ENCODE measurements at regions not wholly inside any gene's neighbourhood (a gene's known extent, or its start where the extent isn't known, plus 50 kb on each side); places are given as distances from the start of the nearest gene placed in this dataset.

DNA sequence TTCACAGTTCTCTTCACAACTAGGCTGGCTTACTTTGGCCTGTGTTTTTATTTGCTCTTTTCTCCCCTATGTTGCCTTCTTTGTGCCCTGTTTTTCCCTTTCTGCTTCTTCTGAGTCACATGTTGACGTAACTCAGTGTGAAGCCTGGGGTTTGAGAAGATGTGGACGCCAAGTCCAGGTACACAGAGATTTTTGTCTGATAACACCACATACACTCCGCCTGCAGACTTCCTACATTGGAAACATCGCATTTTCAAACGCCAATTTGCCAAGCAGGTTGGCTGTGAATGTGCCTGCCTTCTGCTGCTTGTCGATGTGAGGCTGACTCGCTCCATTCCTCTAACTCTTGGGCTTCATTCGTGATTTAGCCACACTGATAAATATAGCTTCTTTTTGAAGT is 62.6 kb upstream of the FN1 start:
- H3K27me3 Mint-ChIP-seq (ENCODE audit: unreplicated experiment): peaks cover 2% of the 10 kb centered on the region
- TF ChIP-seq, protein P1, sequence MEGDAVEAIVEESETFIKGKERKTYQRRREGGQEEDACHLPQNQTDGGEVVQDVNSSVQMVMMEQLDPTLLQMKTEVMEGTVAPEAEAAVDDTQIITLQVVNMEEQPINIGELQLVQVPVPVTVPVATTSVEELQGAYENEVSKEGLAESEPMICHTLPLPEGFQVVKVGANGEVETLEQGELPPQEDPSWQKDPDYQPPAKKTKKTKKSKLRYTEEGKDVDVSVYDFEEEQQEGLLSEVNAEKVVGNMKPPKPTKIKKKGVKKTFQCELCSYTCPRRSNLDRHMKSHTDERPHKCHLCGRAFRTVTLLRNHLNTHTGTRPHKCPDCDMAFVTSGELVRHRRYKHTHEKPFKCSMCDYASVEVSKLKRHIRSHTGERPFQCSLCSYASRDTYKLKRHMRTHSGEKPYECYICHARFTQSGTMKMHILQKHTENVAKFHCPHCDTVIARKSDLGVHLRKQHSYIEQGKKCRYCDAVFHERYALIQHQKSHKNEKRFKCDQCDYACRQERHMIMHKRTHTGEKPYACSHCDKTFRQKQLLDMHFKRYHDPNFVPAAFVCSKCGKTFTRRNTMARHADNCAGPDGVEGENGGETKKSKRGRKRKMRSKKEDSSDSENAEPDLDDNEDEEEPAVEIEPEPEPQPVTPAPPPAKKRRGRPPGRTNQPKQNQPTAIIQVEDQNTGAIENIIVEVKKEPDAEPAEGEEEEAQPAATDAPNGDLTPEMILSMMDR (IDR thresholded peaks at IDR 0.05; ENCODE audit: partially characterized antibody, unreplicated experiment): no peak
- H3K4me3 Mint-ChIP-seq (ENCODE audit: unreplicated experiment): no peak overlapping the region
- H3K36me3 Mint-ChIP-seq (ENCODE audit: unreplicated experiment): no peaks in the 10 kb centered on the region
- no peak for DNase-seq
- no peaks in the 10 kb centered on the region for H3K4me1 Mint-ChIP-seq (ENCODE audit: low read depth, unreplicated experiment)
- no peak overlapping the region for H3K27ac Mint-ChIP-seq (ENCODE audit: unreplicated experiment)
- no peaks in the 10 kb centered on the region for H3K9me3 Mint-ChIP-seq (ENCODE audit: unreplicated experiment)

DNA sequence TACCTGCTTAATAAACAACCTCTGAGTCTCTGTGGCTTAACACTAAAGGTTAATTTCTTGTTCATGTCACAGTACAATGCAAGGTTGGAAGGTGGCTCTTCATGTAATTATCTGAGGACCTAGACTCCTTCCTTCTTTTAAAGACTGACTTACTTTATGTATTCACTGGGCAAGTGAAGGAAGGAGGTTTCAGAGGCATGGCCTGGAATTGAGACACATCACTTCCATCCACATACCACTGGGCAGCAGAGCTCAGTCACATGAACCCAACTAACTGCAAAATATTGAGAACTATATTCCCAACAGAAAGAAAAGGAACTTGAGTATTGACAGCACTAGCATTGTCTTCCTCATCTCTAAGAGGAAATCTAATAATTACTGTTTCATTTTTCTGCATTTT is 57.5 kb upstream of the FN1 start:
- TF ChIP-seq, protein P1 (IDR thresholded peaks at IDR 0.05; ENCODE audit: partially characterized antibody, unreplicated experiment): no peak
- no peak for DNase-seq
- no peaks in the 10 kb centered on the region for H3K27me3 Mint-ChIP-seq (ENCODE audit: unreplicated experiment)
- no peaks in the 10 kb centered on the region for H3K36me3 Mint-ChIP-seq (ENCODE audit: unreplicated experiment)
- H3K9me3 Mint-ChIP-seq (ENCODE audit: unreplicated experiment): no peaks in the 10 kb centered on the region
- H3K27ac Mint-ChIP-seq (ENCODE audit: unreplicated experiment): no peak overlapping the region
- H3K4me3 Mint-ChIP-seq (ENCODE audit: unreplicated experiment): no peak overlapping the region
- H3K4me1 Mint-ChIP-seq (ENCODE audit: low read depth, unreplicated experiment): no peaks in the 10 kb centered on the region

DNA sequence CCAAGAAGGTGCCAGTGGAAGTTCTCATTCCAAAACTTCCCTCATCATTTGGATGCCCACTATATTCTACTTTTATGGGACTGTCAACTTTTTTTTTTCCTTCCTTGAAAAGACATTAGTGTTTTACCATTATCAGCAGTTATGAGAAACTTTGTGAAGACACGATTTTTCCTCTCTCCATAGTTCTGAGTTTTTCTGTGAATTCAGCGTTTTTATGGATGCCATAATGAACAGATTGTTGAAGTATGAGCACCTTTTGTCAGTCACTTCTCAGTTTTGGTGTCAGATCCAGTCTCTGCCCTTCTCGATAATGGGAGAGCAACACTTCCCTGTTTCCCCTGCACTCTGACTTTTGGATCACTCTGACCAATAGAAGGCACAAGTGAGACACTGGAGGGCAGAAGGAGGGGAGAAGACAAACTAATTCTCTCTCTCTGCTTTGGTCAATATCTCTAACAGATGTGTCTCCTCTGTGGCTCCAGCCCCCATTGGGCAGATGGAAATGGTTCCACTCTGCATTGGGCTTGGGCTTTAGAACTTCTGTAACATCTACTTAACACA is 53.5 kb upstream of the FN1 start:
- no peaks in the 10 kb centered on the region for H3K4me1 Mint-ChIP-seq (ENCODE audit: low read depth, unreplicated experiment)
- H3K36me3 Mint-ChIP-seq (ENCODE audit: unreplicated experiment): no peaks in the 10 kb centered on the region
- H3K4me3 Mint-ChIP-seq (ENCODE audit: unreplicated experiment): no peak overlapping the region

DNA sequence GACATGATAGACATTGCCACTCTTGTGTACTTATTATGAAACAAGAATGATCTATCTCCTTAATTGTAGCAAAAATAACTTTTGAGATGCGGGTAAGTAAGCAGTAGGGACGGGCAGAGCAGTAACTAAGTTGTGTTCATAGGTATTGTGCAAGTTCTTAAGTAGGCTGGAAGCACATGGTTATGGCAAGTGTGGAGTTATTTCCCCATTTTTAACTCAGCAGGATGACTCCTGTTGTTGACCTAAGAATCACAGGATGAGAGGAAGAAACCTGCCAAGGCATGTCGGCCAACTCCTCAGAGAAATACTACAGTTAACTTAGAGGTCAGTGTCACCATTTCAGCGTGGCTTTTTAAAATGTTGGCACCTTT is 51.1 kb upstream of the FN1 start:
- Mint-ChIP-seq H3K9me3 (ENCODE audit: unreplicated experiment) (no peaks in the 10 kb centered on the region), H3K4me1 (ENCODE audit: low read depth, unreplicated experiment) (no peaks in the 10 kb centered on the region), H3K27me3 (ENCODE audit: unreplicated experiment) (peaks cover 2% of the 10 kb centered on the region), H3K27ac (ENCODE audit: unreplicated experiment) (no peak overlapping the region), H3K4me3 (ENCODE audit: unreplicated experiment) (no peak overlapping the region), H3K36me3 (ENCODE audit: unreplicated experiment) (no peaks in the 10 kb centered on the region)
- DNase-seq: no peak
- TF ChIP-seq, protein P1 (IDR thresholded peaks at IDR 0.05; ENCODE audit: partially characterized antibody, unreplicated experiment): no peak

More for the DNA sequence above, 53.5 kb upstream of the FN1 start:
- H3K27ac Mint-ChIP-seq (ENCODE audit: unreplicated experiment): no peak overlapping the region
- H3K9me3 Mint-ChIP-seq (ENCODE audit: unreplicated experiment): no peaks in the 10 kb centered on the region
- no peak for DNase-seq
- TF ChIP-seq, protein P1 (IDR thresholded peaks at IDR 0.05; ENCODE audit: partially characterized antibody, unreplicated experiment): no peak
- no peaks in the 10 kb centered on the region for H3K27me3 Mint-ChIP-seq (ENCODE audit: unreplicated experiment)

DNA sequence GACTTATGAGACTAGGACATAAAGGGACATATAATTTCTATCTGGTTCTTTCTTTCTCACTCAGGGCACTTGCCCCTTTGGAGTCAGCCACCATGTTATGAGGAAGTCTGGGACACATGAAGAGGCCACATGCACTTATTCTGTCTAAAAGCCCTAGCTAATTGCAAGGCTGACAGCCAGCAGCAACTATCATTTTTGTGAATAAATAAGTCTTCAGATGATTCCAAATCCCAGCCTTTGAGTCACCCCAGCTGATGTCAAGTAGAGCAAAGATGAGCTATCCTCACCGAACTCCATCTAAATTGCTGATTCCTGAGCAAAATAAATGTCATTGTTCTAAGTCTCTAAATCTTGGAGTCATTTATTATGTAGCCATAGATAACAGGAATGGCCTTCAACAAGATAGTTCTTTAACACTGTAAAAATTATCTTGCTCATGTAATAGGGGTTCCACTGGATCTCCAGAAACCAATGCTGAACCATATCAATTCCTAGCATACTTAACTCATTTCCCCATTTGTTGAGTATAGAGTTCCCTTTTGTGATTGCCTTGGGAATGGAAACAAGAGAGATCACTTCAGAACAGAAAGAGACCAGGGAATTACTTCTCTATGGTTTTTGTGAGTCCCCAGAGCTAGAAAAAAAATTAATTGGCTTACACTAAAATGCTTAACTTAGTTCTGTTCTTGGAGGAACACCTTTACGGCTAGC is 50.6 kb upstream of the FN1 start:
- H3K27ac Mint-ChIP-seq (ENCODE audit: unreplicated experiment): no peak overlapping the region
- no peak for DNase-seq
- H3K36me3 Mint-ChIP-seq (ENCODE audit: unreplicated experiment): no peaks in the 10 kb centered on the region
- peaks cover 2% of the 10 kb centered on the region for H3K27me3 Mint-ChIP-seq (ENCODE audit: unreplicated experiment)
- no peak overlapping the region for H3K4me3 Mint-ChIP-seq (ENCODE audit: unreplicated experiment)
- H3K4me1 Mint-ChIP-seq (ENCODE audit: low read depth, unreplicated experiment): no peaks in the 10 kb centered on the region
- H3K9me3 Mint-ChIP-seq (ENCODE audit: unreplicated experiment): no peaks in the 10 kb centered on the region
- TF ChIP-seq, protein P1 (IDR thresholded peaks at IDR 0.05; ENCODE audit: partially characterized antibody, unreplicated experiment): no peak
